ENCODE measurements at regions not wholly inside any gene's neighbourhood (a gene's known extent, or its start where the extent isn't known, plus 50 kb on each side); places are given as distances from the start of the nearest gene placed in this dataset.

DNA sequence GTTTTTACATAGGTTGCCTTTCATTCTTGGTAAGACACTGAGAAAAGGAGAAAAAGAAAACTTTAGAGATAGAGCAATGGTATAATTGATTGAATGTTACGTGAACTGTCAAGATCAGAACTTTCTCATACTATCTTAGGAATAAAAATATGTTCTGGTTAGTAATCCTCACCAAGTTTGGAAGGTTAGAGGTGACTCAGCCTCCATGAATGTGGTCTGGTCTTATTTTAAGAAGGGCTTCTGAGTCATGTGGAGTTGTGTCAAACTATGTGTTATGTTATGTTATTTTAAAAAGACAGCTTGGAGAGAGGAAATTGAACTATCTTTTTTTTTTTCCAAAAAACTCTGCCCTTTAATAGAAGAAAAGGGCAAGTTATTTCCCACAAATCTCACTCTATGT, 458.6 kb upstream of the KLF6 start:
- no peak for TF ChIP-seq EZH2 (IDR thresholded peaks at IDR 0.05; ENCODE audit: low read depth)
- TF ChIP-seq, protein P1, sequence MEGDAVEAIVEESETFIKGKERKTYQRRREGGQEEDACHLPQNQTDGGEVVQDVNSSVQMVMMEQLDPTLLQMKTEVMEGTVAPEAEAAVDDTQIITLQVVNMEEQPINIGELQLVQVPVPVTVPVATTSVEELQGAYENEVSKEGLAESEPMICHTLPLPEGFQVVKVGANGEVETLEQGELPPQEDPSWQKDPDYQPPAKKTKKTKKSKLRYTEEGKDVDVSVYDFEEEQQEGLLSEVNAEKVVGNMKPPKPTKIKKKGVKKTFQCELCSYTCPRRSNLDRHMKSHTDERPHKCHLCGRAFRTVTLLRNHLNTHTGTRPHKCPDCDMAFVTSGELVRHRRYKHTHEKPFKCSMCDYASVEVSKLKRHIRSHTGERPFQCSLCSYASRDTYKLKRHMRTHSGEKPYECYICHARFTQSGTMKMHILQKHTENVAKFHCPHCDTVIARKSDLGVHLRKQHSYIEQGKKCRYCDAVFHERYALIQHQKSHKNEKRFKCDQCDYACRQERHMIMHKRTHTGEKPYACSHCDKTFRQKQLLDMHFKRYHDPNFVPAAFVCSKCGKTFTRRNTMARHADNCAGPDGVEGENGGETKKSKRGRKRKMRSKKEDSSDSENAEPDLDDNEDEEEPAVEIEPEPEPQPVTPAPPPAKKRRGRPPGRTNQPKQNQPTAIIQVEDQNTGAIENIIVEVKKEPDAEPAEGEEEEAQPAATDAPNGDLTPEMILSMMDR (conservative IDR thresholded peaks at IDR 0.05) = no peak
